ENCODE measurements at regions not wholly inside any gene's neighbourhood (a gene's known extent, or its start where the extent isn't known, plus 50 kb on each side); places are given as distances from the start of the nearest gene placed in this dataset.
"Not testable (repeated sequence)": the region's sequence is repeated elsewhere in the genome, so short reads cannot be mapped to it uniquely, and the experiment has no call there.

GRCh38 chr11:29627541-29627940 is 389.3 kb downstream of the KCNA4 start:
- no peak for DNase-seq (ENCODE audit: low read depth in 2 of 2)

- DNase-seq (ENCODE audit: low read depth in 2 of 2) = no peak
Measured at GRCh38 chr11:29623144-29623722, 393.6 kb downstream of the KCNA4 start.

- no peak for DNase-seq (ENCODE audit: low read depth in 2 of 2)
Measured at GRCh38 chr11:29616611-29617010, 400.2 kb downstream of the KCNA4 start.

GRCh38 chr11:29612423-29612822 is 404.4 kb downstream of the KCNA4 start:
- no peak for DNase-seq (ENCODE audit: low read depth in 2 of 2)

- DNase-seq (ENCODE audit: low read depth in 2 of 2) = no peak
Measured at GRCh38 chr11:29606330-29607031, 410.3 kb downstream of the KCNA4 start.

- DNase-seq (ENCODE audit: low read depth in 2 of 2) = not testable (repeated sequence)
Measured at GRCh38 chr11:29600151-29600575, 416.7 kb downstream of the KCNA4 start.

GRCh38 chr11:29584342-29584741 is 432.5 kb downstream of the KCNA4 start:
- DNase-seq (ENCODE audit: low read depth in 2 of 2) = no peak

- no peak for DNase-seq (ENCODE audit: low read depth in 2 of 2)
Measured at GRCh38 chr11:29578806-29579205, 438.0 kb downstream of the KCNA4 start.

- DNase-seq (ENCODE audit: low read depth in 2 of 2) = no peak
Measured at GRCh38 chr11:29564486-29564885, 452.3 kb downstream of the KCNA4 start.

GRCh38 chr11:29562183-29562582 is 454.6 kb downstream of the KCNA4 start:
- DNase-seq (ENCODE audit: low read depth in 2 of 2) = no peak

- DNase-seq (ENCODE audit: low read depth in 2 of 2) = no peak
Measured at GRCh38 chr11:29553990-29554389, 462.8 kb downstream of the KCNA4 start.

- no peak for DNase-seq (ENCODE audit: low read depth in 2 of 2)
Measured at GRCh38 chr11:29538339-29539036, 478.3 kb downstream of the KCNA4 start.

- no peak for DNase-seq (ENCODE audit: low read depth in 2 of 2)
Measured at GRCh38 chr11:29534836-29535235, 482.0 kb downstream of the KCNA4 start.

GRCh38 chr11:29530961-29531360 is 485.9 kb downstream of the KCNA4 start:
- no peak for DNase-seq (ENCODE audit: low read depth in 2 of 2)

GRCh38 chr11:29527391-29527936 is 489.4 kb downstream of the KCNA4 start:
- no peak for DNase-seq (ENCODE audit: low read depth in 2 of 2)

GRCh38 chr11:29518389-29519174 is 498.2 kb downstream of the KCNA4 start:
- DNase-seq (ENCODE audit: low read depth in 2 of 2) = no peak

GRCh38 chr11:29511394-29511793 is 505.4 kb downstream of the KCNA4 start:
- DNase-seq (ENCODE audit: low read depth in 2 of 2) = no peak

- DNase-seq (ENCODE audit: low read depth in 2 of 2) = no peak
Measured at GRCh38 chr11:29507376-29507775, 509.5 kb downstream of the KCNA4 start.

- no peak for DNase-seq (ENCODE audit: low read depth in 2 of 2)
Measured at GRCh38 chr11:29495676-29496075, 521.2 kb downstream of the KCNA4 start.

GRCh38 chr11:29490938-29491337 is 525.9 kb downstream of the KCNA4 start:
- no peak for DNase-seq (ENCODE audit: low read depth in 2 of 2)

GRCh38 chr11:29486301-29486700 is 530.5 kb downstream of the KCNA4 start:
- no peak for DNase-seq (ENCODE audit: low read depth in 2 of 2)

GRCh38 chr11:29485641-29486040 is 531.2 kb downstream of the KCNA4 start:
- DNase-seq (ENCODE audit: low read depth in 2 of 2) = no peak

All from stimulated activated CD8-positive, alpha-beta memory T cell treated with anti-CD3 and anti-CD28 coated beads, Interleukin-2, amount 100 ng/mL, for 48 hours (primary cell).